Chondrocyte (in vitro differentiated cells): ENCODE measurements at regions not wholly inside any gene's neighbourhood (a gene's known extent, or its start where the extent isn't known, plus 50 kb on each side); places are given as distances from the start of the nearest gene placed in this dataset.

Experiments
- DNase-seq: peaks from one replicate; pipeline ENCODE4 v3.0.0; 2021; ENCODE audit warnings: mixed read lengths, low spot score
- H3K27ac Mint-ChIP-seq: one replicate; pipeline ENCODE4 v1.8.0; 2021; ENCODE audit warnings: mild to moderate bottlenecking, moderate library complexity, mixed read lengths; ENCODE audit not compliant: unreplicated experiment
- H3K27me3 Mint-ChIP-seq: 2 replicates; pipeline ENCODE4 v1.8.0; 2021; ENCODE audit warnings: low read depth, mixed read lengths
- H3K36me3 Mint-ChIP-seq: 2 replicates; pipeline ENCODE4 v1.8.0; 2021; ENCODE audit warnings: low read depth, mixed read lengths
- H3K4me1 Mint-ChIP-seq: 2 replicates; pipeline ENCODE4 v1.8.0; 2021; ENCODE audit warnings: low read depth, mild to moderate bottlenecking, mixed read lengths
- H3K4me3 Mint-ChIP-seq: one replicate; pipeline ENCODE4 v1.8.0; 2021; ENCODE audit warnings: mild to moderate bottlenecking, moderate library complexity, mixed read lengths; ENCODE audit not compliant: unreplicated experiment
- H3K9me3 Mint-ChIP-seq: 2 replicates; pipeline ENCODE4 v1.8.0; 2021; ENCODE audit warnings: low read depth, mixed read lengths
- CTCF ChIP-seq: fragments of 200-600 bp; sonication (generic); IDR thresholded peaks from 2 replicates; pipeline ENCODE4 v1.5.0; 2021; ENCODE audit warnings: antibody characterized with exemption, mild to moderate bottlenecking, moderate library complexity

- DNase-seq = no peak
- H3K27me3 Mint-ChIP-seq = peaks cover 16% of the 10 kb centered on the region
- no peaks in the 10 kb centered on the region for H3K9me3 Mint-ChIP-seq
- H3K4me1 Mint-ChIP-seq = no peaks in the 10 kb centered on the region
- no peak overlapping the region for H3K27ac Mint-ChIP-seq
- H3K36me3 Mint-ChIP-seq = no peaks in the 10 kb centered on the region
- no peak overlapping the region for H3K4me3 Mint-ChIP-seq
- no peak for TF ChIP-seq CTCF
These were observed 402.7 kb upstream of the BRINP3 start for GRCh38 chr1:190880352-190880751.

DNA sequence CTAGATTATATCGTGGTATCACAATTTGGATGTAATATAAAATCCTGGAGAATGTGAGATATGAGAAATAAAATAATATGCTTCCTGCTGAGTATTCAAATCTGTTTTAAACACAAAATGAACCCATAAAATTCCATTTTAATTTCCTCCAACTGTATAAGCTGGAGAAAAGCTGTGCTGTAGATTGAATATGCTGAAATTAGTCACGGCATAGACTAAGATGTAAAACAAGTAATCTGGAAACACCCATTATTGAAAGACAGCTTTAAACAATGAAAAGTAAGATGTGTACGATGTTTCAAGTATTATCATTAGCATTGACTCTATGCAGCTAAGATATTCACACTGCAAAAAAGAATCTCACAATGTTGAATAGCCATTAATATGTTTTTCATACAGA lies 403.4 kb upstream of the BRINP3 start:
- no peaks in the 10 kb centered on the region for H3K4me1 Mint-ChIP-seq
- no peak overlapping the region for H3K27ac Mint-ChIP-seq
- no peak for DNase-seq
- H3K36me3 Mint-ChIP-seq = no peaks in the 10 kb centered on the region
- peaks cover 16% of the 10 kb centered on the region for H3K27me3 Mint-ChIP-seq
- H3K9me3 Mint-ChIP-seq = no peaks in the 10 kb centered on the region
- TF ChIP-seq CTCF = no peak
- H3K4me3 Mint-ChIP-seq = no peak overlapping the region

- no peak for TF ChIP-seq CTCF
- no peaks in the 10 kb centered on the region for H3K9me3 Mint-ChIP-seq
These were observed 419.6 kb upstream of the BRINP3 start for GRCh38 chr1:190897233-190897632.

GRCh38 chr1:190904091-190904695 lies 426.5 kb upstream of the BRINP3 start:
- H3K4me3 Mint-ChIP-seq = no peak overlapping the region
- H3K36me3 Mint-ChIP-seq = no peaks in the 10 kb centered on the region
- DNase-seq = no peak
- TF ChIP-seq CTCF = no peak
- no peak overlapping the region for H3K27ac Mint-ChIP-seq
- no peaks in the 10 kb centered on the region for H3K9me3 Mint-ChIP-seq
- peaks cover 20% of the 10 kb centered on the region for H3K4me1 Mint-ChIP-seq
- no peaks in the 10 kb centered on the region for H3K27me3 Mint-ChIP-seq

More at GRCh38 chr1:190897233-190897632, 419.6 kb upstream of the BRINP3 start:
- Mint-ChIP-seq H3K27ac (no peak overlapping the region), H3K4me3 (no peak overlapping the region), H3K36me3 (no peaks in the 10 kb centered on the region), H3K27me3 (peaks cover 7% of the 10 kb centered on the region), H3K4me1 (peaks cover 2% of the 10 kb centered on the region)
- DNase-seq = no peak

GRCh38 chr1:190906206-190906725 lies 428.6 kb upstream of the BRINP3 start:
- DNase-seq = no peak
- no peak for TF ChIP-seq CTCF
- Mint-ChIP-seq H3K9me3 (no peaks in the 10 kb centered on the region), H3K27ac (no peak overlapping the region), H3K4me3 (no peak overlapping the region), H3K4me1 (peaks cover 20% of the 10 kb centered on the region), H3K36me3 (no peaks in the 10 kb centered on the region), H3K27me3 (no peaks in the 10 kb centered on the region)
